Natural killer cell treated with Interleukin-12 subunit alpha and Interleukin-12 subunit beta and Interleukin-15 and Interleukin-18, amount 100 ng/mL, for 72 hours (primary cell): ENCODE measurements at regions not wholly inside any gene's neighbourhood (a gene's known extent, or its start where the extent isn't known, plus 50 kb on each side); places are given as distances from the start of the nearest gene placed in this dataset.
"Not testable (repeated sequence)": the region's sequence is repeated elsewhere in the genome, so short reads cannot be mapped to it uniquely, and the experiment has no call there.

Experiments
- ATAC-seq, 2 donors: fragments of 150-1000 bp; cut with Tn5 transposase in 1 of 2; sonication (Bioruptor Pico), chemical (Tn5 transposase) in 1 of 2; 2 replicates each; pipeline ENCODE4 v1.10.0; 2021
- DNase-seq: peaks from one replicate; pipeline ENCODE4 v3.0.0; 2022; ENCODE audit warnings: low spot score
- H3K27ac Mint-ChIP-seq, 2 donors: 1 replicate in 1 of 2; 2 replicates in 1 of 2; pipeline ENCODE4 v1.8.0; 2022; ENCODE audit warnings: mixed read lengths in 2 of 2, mild to moderate bottlenecking in 1 of 2, moderate library complexity in 1 of 2
- H3K27me3 Mint-ChIP-seq, 2 donors: 1 replicate in 1 of 2; 2 replicates in 1 of 2; pipeline ENCODE4 v1.8.0; 2022; ENCODE audit warnings: mixed read lengths in 2 of 2
- H3K36me3 Mint-ChIP-seq: one replicate; pipeline ENCODE4 v1.8.0; 2022; ENCODE audit warnings: mixed read lengths
- H3K4me1 Mint-ChIP-seq, 2 donors: 1 replicate in 1 of 2; 2 replicates in 1 of 2; pipeline ENCODE4 v1.8.0; 2022; ENCODE audit warnings: low read depth in 2 of 2, mixed read lengths in 2 of 2, mild to moderate bottlenecking in 1 of 2
- H3K4me3 Mint-ChIP-seq: one replicate; pipeline ENCODE4 v1.8.0; 2022; ENCODE audit warnings: mixed read lengths
- H3K9me3 Mint-ChIP-seq: 2 replicates; pipeline ENCODE4 v1.8.0; 2022; ENCODE audit warnings: mixed read lengths

DNA sequence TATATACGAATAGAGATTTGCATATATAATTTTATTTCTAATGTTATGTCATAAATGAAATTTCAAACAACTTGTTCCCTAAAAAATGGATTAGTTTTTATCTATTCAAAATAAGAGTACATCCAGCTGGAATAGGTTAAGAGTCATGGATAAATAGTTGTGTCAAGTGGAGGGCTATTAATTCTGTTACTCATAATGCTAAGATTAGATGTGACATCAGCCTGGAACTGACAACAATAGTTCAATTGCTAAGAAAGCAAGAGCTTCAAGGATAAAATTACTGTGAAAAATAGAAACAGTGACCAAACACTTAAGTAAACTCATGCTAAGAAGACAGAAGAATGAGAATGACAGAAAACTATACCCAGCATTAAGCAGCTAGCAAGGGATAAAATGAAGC lies 92.2 kb upstream of the CDH9 start:
- H3K36me3 Mint-ChIP-seq: peaks cover 16% of the 10 kb centered on the region
- no peak overlapping the region for H3K27ac Mint-ChIP-seq
- no peaks in the 10 kb centered on the region for H3K27me3 Mint-ChIP-seq
- H3K4me3 Mint-ChIP-seq: no peak overlapping the region
- DNase-seq: no peak
- peaks cover 16% of the 10 kb centered on the region for H3K9me3 Mint-ChIP-seq
- no peak for ATAC-seq
- no peaks in the 10 kb centered on the region for H3K4me1 Mint-ChIP-seq

GRCh38 chr5:27129926-27130325 lies 91.5 kb upstream of the CDH9 start:
- Mint-ChIP-seq H3K36me3 (peaks cover 11% of the 10 kb centered on the region), H3K4me1 (no peaks in the 10 kb centered on the region), H3K27me3 (no peaks in the 10 kb centered on the region), H3K27ac (no peak overlapping the region), H3K4me3 (no peak overlapping the region), H3K9me3 (peaks cover 13% of the 10 kb centered on the region)
- ATAC-seq: no peak
- DNase-seq: no peak

DNA sequence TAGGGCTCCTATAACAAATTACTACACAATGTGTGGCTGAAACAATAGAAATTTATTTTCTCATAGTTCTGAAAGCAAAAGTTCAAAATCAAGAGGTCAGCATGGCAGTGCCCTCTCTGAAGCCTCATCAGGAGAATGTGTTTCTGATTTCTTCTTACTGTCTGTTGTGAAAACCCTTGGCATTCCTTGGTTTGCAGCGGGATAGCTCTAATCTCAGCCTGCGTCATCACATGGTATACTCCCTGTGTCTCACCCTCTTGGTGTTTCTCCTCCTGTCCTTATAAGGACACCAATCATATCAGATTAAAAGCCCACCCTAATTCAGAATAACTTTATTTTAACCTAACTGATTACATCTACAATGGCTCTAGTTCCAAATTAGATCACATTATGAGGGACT lies 87.5 kb upstream of the CDH9 start:
- H3K36me3 Mint-ChIP-seq: peaks cover 6% of the 10 kb centered on the region
- ATAC-seq (no peak), DNase-seq (no peak)
- no peak overlapping the region for H3K27ac Mint-ChIP-seq
- no peak overlapping the region for H3K4me3 Mint-ChIP-seq
- no peaks in the 10 kb centered on the region for H3K27me3 Mint-ChIP-seq
- peaks cover 9% of the 10 kb centered on the region for H3K9me3 Mint-ChIP-seq
- H3K4me1 Mint-ChIP-seq: no peaks in the 10 kb centered on the region

DNA sequence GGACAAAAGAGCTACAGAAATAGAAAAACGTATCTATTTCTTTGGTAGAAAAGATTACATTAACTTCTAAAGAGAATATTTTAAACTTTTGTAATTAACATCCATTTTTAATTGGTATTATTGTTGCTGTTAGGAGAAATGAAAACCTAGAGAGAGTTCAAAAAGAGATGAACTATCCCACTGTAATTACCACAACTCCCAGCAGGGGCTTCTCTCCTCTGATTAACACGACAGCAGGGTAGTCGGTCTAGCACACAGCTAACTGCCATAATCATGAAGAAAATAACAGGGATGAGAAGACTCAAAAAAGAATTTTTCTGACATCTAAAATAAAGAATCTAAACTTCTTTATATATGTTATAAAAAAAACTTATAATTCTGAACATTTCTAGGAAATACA lies 86.2 kb upstream of the CDH9 start:
- no peak for DNase-seq
- no peaks in the 10 kb centered on the region for H3K4me1 Mint-ChIP-seq

GRCh38 chr5:27119736-27120321 lies 81.4 kb upstream of the CDH9 start:
- not testable (repeated sequence) for H3K27ac Mint-ChIP-seq, H3K4me3 Mint-ChIP-seq, DNase-seq, H3K27me3 Mint-ChIP-seq, H3K4me1 Mint-ChIP-seq, ATAC-seq
- Mint-ChIP-seq H3K9me3 (peaks cover 12% of the 10 kb centered on the region), H3K36me3 (peaks cover 10% of the 10 kb centered on the region)

More for the DNA sequence above, 86.2 kb upstream of the CDH9 start:
- H3K4me3 Mint-ChIP-seq: no peak overlapping the region
- H3K27ac Mint-ChIP-seq: no peak overlapping the region
- ATAC-seq: no peak
- no peaks in the 10 kb centered on the region for H3K27me3 Mint-ChIP-seq
- H3K36me3 Mint-ChIP-seq: peaks cover 6% of the 10 kb centered on the region
- H3K9me3 Mint-ChIP-seq: peaks cover 9% of the 10 kb centered on the region

DNA sequence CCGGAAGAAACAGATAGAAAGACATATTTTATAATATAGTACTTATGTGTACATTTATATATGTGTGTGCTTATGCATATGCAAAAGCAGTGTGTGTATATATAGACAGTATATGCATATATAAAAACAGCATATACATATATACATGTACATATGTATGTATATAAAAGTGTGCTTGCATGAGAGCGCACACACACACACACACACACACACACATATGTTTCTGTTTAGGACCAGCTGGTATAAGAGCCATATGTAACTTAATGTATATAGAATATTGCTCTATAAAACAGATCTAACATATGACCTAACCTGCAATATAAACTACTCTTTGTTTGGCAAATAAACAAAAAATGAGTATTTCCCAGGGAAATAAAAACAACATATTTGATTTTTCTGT lies 65.1 kb upstream of the CDH9 start:
- H3K36me3 Mint-ChIP-seq: peaks cover 4% of the 10 kb centered on the region
- no peak for ATAC-seq
- no peaks in the 10 kb centered on the region for H3K4me1 Mint-ChIP-seq
- no peaks in the 10 kb centered on the region for H3K27me3 Mint-ChIP-seq
- H3K27ac Mint-ChIP-seq: no peak overlapping the region
- peaks cover 9% of the 10 kb centered on the region for H3K9me3 Mint-ChIP-seq
- H3K4me3 Mint-ChIP-seq: no peak overlapping the region
- DNase-seq: no peak

DNA sequence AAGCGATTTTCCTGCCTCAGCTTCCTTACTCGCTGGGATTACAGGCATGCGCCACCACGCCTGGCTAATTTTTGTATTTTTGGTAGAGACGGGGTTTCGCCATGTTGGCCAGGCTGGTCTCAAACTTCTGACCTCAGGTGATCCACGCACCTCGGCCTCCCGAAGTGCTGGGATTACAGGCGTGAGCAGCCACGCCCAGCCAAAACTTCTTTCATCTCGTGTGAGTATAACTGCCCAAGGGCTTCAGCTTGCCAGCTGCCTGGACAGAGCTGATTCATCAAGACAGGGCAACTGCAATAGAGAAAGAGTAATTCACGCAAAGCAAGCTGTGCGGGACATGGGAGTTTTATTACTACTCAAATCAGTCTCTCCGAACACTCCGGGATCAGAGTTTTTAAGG lies 57.4 kb upstream of the CDH9 start:
- H3K9me3 Mint-ChIP-seq, H3K27ac Mint-ChIP-seq, ATAC-seq, H3K4me1 Mint-ChIP-seq, H3K4me3 Mint-ChIP-seq, DNase-seq, H3K36me3 Mint-ChIP-seq, H3K27me3 Mint-ChIP-seq: not testable (repeated sequence)

- Mint-ChIP-seq H3K4me3 (no peak overlapping the region), H3K27me3 (no peaks in the 10 kb centered on the region)
- ATAC-seq: no peak
Measured at GRCh38 chr5:27093279-27093678, 54.9 kb upstream of the CDH9 start.

GRCh38 chr5:27091858-27092257 lies 53.5 kb upstream of the CDH9 start:
- no peak for DNase-seq
- H3K9me3 Mint-ChIP-seq: peaks cover 3% of the 10 kb centered on the region
- no peak overlapping the region for H3K27ac Mint-ChIP-seq
- no peak overlapping the region for H3K4me3 Mint-ChIP-seq
- no peaks in the 10 kb centered on the region for H3K36me3 Mint-ChIP-seq
- H3K4me1 Mint-ChIP-seq: no peaks in the 10 kb centered on the region
- ATAC-seq: no peak
- H3K27me3 Mint-ChIP-seq: no peaks in the 10 kb centered on the region

More at GRCh38 chr5:27093279-27093678, 54.9 kb upstream of the CDH9 start:
- H3K4me1 Mint-ChIP-seq: no peaks in the 10 kb centered on the region
- H3K27ac Mint-ChIP-seq: no peak overlapping the region
- no peak for DNase-seq
- H3K9me3 Mint-ChIP-seq: peaks cover 10% of the 10 kb centered on the region
- no peaks in the 10 kb centered on the region for H3K36me3 Mint-ChIP-seq

GRCh38 chr5:27088822-27089221 lies 50.4 kb upstream of the CDH9 start:
- H3K4me1 Mint-ChIP-seq, H3K36me3 Mint-ChIP-seq, H3K9me3 Mint-ChIP-seq, ATAC-seq, H3K27ac Mint-ChIP-seq, DNase-seq, H3K4me3 Mint-ChIP-seq, H3K27me3 Mint-ChIP-seq: not testable (repeated sequence)
